Activated T-cell treated with anti-CD3 and anti-CD28 coated beads for 24 hours (primary cell): ENCODE measurements at regions not wholly inside any gene's neighbourhood (a gene's known extent, or its start where the extent isn't known, plus 50 kb on each side); places are given as distances from the start of the nearest gene placed in this dataset.

Experiments
- DNase-seq: peaks from one replicate; pipeline ENCODE4 v3.0.0-alpha.2; 2020; ENCODE audit warnings: low read depth

- no peak for DNase-seq
These were observed 1232.3 kb downstream of the TBC1D22A start for GRCh38 chr22:47994601-47995263.

DNA sequence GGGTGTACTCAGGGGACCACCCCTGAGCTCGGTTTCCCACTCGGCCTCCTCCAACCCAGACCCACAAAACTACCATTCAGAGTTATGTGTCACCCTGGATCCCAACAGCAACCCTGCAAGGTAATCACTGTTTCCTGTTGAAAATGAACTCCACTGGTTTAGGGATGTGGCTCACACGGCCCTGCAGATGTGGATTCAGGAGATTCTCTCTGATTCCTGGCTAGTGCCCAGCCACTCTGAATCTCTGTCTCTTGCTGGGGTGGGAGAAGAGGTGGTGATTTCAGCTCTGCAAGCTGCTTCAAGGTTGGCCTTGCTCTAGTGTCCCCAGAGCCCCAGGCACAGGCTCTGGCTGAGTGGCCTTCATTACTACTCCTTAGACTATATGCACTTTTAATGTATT is 1231.6 kb downstream of the TBC1D22A start:
- DNase-seq = no peak

GRCh38 chr22:47990481-47990880 is 1228.0 kb downstream of the TBC1D22A start:
- no peak for DNase-seq

- DNase-seq = no peak
These were observed 1225.5 kb downstream of the TBC1D22A start for GRCh38 chr22:47987885-47988515.

DNA sequence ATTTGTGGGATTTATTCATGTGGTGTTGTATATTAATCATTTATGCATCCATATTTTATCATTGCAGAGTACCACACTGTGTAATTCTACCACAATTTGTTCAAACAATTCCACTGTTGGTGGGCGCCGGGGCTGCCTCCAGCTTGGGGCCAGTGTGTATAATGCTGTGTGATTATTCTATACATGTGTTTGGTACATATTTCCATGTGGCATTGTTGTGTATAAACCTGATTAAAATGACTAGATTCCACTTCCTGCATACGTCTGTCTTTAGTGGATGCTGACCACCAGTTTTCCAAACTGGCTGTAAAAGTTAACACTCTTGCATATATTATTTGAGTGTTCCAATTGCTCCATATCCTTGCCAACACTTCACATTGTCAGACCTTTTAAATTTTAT is 1213.8 kb downstream of the TBC1D22A start:
- no peak for DNase-seq

DNA sequence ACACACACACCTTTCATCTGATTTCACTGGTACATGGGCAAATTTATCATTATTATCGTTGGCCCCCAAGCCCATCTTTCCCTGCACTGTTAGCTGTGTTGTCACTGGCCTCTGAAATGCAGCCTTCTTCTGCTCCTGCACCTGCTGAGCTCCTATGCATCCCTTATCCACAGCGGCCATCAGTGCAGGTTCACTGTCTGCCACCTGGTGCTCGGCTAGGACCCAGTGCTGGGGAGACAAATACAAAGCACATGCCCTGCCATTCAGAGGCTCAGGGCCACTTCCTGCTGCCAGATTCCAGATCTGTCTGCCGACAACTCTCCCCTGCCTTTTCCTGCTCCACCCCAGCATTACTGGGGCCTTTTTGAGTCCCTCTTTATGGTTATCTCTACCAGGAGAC is 1205.4 kb downstream of the TBC1D22A start:
- no peak for DNase-seq

GRCh38 chr22:47966316-47966715 is 1203.9 kb downstream of the TBC1D22A start:
- DNase-seq = no peak

GRCh38 chr22:47965896-47966295 is 1203.4 kb downstream of the TBC1D22A start:
- DNase-seq = no peak

DNA sequence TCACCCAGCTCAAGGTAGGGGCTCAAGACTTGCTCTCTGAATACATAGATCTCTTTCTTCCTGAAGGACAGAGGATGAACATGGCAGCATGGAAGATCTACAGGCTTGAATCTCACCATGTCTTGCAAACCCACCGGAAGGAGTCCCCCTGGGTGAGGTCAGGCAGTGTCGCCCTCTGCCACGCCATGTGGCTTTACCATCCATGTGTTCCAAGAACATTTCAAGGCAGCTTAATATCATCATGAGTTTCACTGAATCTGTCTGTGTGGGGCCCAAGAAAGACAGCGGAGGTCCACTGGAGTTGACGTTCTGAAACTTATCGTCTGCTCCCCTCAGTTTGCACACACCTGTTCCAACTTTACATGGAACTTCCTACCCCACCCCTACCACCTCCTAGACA is 1202.6 kb downstream of the TBC1D22A start:
- DNase-seq = no peak

DNA sequence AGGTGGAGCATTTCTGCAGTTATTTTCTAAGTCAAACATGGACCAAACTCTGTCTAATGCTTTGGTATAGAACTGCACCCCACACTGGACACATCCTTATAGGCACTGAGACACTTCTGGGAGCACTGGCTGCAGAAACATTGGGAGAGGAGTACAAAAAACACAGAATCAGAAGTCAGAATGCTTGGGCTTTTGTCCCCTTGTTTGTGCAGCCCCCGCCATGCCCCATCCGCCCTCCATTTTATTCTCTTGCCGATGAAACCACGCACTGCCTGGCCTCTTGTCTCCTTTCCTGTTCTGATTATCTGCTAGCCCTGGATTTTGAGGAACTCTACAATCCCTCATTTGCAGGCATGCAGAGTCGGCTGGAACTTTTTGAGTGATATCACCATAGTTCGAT is 1201.2 kb downstream of the TBC1D22A start:
- no peak for DNase-seq

DNA sequence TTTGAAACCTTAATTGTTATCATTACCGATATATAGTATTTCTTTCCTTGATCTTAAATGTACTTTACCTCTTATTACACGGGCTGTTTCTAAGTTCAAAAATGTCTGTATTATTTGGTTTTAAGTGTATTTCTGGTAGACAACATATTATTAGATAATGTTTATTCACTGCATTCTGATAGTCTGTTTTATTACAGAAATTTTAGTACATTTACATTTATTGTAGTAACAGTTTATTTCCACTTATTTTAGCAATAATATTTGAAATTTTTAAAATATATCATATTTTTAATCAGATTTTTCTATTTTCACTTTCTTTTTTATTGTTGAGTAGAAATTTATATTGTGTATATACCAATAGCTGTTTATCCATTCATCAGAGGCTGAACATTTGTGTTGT is 1195.2 kb downstream of the TBC1D22A start:
- DNase-seq = no peak

DNA sequence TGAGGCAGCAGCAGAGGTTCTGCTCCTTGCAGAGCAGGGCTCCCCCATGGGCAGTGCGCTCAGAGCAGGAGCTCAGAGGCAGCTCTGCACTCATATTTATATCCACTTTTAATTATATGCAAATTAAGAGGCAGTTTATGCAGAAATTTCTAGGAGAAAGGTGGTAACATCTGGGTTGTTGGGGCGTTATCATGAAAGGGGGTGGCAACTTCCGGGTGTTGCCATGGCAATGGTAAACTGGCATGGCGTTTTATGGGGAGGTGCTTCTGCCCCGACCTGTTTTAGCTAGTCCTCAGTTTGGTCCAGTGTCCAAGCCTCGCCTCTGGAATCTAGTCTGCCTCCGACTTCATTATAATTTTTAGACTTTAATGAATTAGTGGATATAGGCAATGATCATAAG is 1191.7 kb downstream of the TBC1D22A start:
- no peak for DNase-seq

GRCh38 chr22:47944941-47945340 is 1182.5 kb downstream of the TBC1D22A start:
- DNase-seq = no peak

DNA sequence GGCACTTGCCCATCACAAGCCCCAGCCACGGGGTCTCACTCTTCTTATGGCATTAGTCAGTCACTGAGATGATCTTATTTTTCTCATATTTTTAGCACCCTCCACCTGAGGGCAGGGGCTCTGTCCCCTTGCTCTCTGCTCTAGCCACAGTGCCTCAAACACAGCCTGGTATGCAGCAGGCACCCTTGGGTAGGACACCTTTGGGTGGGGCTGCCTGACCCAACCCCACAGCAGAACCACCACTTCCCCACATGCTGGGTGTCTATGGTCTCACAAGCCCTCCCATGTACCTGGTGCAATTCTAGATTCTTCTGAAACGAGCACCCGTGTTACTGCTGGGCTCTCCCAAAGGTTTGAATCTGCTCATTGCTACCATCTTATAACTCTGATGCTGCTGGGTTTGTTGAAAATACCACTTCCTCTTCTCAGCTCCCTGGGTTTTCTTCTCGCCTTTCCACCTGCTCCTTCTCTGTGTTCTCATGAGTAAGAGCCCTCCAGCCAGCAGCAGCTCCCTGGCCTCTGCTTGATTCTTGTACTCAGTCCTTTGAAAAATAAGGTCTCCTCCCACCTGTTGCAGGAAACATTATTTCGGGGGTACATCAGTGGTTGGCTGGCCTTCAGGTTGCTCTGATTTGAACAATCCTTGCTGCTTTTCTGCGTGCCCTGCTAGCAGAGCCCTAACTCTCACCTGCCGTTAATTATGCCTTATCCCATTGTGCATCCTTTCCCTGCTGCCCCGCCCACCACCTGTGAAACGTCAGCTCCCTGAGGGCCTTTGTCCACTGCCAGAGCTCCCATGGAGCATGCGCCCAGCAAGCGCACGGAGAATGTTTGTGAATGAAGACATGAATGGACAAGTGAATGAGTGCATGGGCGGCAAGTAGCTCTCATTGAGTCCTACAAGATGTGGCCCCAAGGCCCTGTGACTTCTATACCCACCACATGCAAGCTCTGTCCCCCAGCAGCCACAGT is 1181.6 kb downstream of the TBC1D22A start:
- DNase-seq = no peak

DNA sequence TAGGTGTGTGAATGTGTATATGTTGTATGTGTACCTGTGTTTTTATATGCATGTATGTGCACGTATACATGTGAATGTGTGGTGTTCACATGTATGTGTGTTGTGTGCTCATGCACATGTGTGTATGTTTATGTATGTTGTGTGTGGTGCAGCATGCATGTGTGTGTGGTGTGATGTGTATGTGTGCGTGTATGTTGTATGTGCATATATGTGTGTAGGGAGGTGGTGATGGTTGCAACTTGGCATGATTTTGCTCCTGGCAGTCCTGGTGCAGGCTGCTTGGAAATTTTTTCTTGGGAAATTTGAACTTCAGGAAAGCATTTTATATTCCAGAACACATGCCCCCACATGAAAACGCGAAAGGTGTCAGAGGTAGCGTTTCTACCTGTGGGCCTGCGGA is 1177.8 kb downstream of the TBC1D22A start:
- no peak for DNase-seq

DNA sequence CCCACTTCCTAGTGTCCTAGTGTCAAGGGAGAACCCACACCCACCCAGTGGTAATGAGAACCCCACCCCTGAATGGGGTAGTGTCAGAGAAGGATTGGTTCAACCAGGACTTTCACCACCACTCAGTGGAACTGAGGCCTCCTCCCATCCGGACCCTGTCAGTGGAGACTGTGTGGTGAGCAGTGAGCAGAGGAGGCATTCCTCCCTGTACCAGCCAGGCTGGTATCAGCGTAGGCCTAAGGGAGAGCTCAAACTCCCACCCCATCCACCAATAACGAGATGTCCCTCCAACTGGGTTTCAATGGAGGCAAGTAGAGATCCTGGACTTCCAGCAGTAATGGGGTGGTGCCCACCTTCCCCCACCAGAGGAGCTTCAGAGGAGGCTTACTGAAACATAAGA is 1171.4 kb downstream of the TBC1D22A start:
- DNase-seq = no peak

- DNase-seq = no peak
These were observed 1170.8 kb downstream of the TBC1D22A start for GRCh38 chr22:47933226-47933625.

DNA sequence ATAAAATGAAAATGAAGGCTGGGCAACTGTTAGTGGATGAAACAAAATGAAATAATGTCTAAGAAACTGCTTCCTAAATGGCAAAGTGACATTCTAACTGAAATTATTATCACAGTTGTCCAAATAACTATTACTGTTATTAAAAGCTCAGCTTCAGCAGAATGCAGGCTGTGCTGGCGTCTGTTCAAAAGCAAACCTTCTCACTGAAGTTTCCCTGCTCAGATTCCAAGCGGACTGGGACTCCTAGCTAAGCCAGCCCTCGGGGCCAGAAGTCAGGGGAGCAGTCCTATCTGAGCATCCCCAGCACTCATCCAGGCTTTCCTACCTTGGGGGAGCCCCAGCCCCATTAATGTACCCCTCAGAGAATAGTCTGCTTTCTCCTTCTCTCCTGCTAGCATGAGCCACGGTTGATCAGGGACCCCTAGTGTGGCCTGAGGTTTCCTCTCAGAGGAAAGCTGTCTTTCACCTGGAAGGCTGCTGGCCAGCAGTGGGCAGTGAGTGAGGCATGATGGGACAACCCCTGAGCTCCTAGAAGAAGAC is 1167.3 kb downstream of the TBC1D22A start:
- no peak for DNase-seq

DNA sequence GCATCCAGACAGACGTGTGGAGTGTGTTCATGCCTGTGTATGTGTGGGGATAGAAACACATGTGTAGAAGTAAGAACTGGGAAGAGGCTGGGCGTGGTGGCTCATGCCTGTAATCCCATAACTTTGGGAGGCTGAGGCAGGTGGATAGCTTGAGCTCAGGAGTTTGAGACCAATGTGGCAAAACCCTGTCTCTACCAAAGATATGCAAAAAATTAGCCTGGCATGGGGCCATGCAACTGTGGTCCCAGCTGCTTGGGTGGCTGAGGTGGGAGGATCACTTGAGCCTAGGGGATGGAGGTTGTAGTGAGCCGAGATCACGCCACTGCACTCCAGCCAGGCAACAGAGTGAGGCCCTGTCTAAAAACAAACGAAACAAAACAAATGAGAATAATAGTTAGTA is 1166.6 kb downstream of the TBC1D22A start:
- DNase-seq = no peak

- no peak for DNase-seq
These were observed 1166.2 kb downstream of the TBC1D22A start for GRCh38 chr22:47928631-47929030.

- no peak for DNase-seq
These were observed 1165.3 kb downstream of the TBC1D22A start for GRCh38 chr22:47927648-47928210.

GRCh38 chr22:47923011-47923427 is 1160.6 kb downstream of the TBC1D22A start:
- DNase-seq = no peak
